CD4-positive, alpha-beta T cell (primary cell): ENCODE measurements at regions not wholly inside any gene's neighbourhood (a gene's known extent, or its start where the extent isn't known, plus 50 kb on each side); places are given as distances from the start of the nearest gene placed in this dataset.

Source experiments
- ATAC-seq: fragments of 200-7000 bp; cut with Tn5 transposase; one replicate; pipeline ENCODE4 v1.10.0; 2022; ENCODE audit warnings: mild to moderate bottlenecking; ENCODE audit not compliant: poor library complexity
- CTCF ChIA-PET: fragments of 350-600 bp; sonication (Branson Sonifier 250); formaldehyde crosslinking; loops from one replicate; lab custom pipeline; 2021; ENCODE audit warnings: antibody characterized with exemption, inconsistent platforms; lab: Charles Lee
- POLR2A ChIA-PET: fragments of 350-600 bp; sonication (Branson Sonifier 250); formaldehyde crosslinking; loops from one replicate; lab custom pipeline; 2021; ENCODE audit warnings: antibody characterized with exemption, inconsistent platforms; lab: Charles Lee
- DNase-seq, 14 experiments: peaks; one replicate each; pipeline ENCODE4 v3.0.0-alpha.2; 2013 to 2020; ENCODE audit warnings: mixed read lengths in 2 of 14
- H3K27ac ChIP-seq, 2 donors: one replicate each; pipeline versions ENCODE4 v1.5.1 to v1.7.0; 2013; ENCODE audit warnings: low read length in 2 of 2, low read depth in 1 of 2, mild to moderate bottlenecking in 1 of 2
- H3K27me3 ChIP-seq, 2 experiments: 1 replicate in 1 of 2; 2 replicates in 1 of 2; pipeline versions ENCODE4 v1.6.1 to v1.7.0; 2013; ENCODE audit warnings: low read length in 2 of 2, control low read depth in 1 of 2, mild to moderate bottlenecking in 1 of 2, moderate library complexity in 1 of 2; ENCODE audit not compliant: insufficient read depth in 2 of 2, control insufficient read depth in 1 of 2
- H3K36me3 ChIP-seq: one replicate; pipeline ENCODE4 v1.6.1; 2013; ENCODE audit warnings: low read length, control low read depth; ENCODE audit not compliant: insufficient read depth
- H3K4me1 ChIP-seq: one replicate; pipeline ENCODE4 v1.6.1; 2013; ENCODE audit warnings: low read length, control low read depth; ENCODE audit not compliant: insufficient read depth
- H3K4me3 ChIP-seq: one replicate; pipeline ENCODE4 v1.5.1; 2013; ENCODE audit warnings: mild to moderate bottlenecking, low read length, moderate library complexity
- H3K9me3 ChIP-seq, 2 experiments: 1 replicate in 1 of 2; 2 replicates in 1 of 2; pipeline versions ENCODE4 v1.6.1 to v1.7.0; 2013; ENCODE audit warnings: low read length in 2 of 2, mild to moderate bottlenecking in 2 of 2, control low read depth in 1 of 2, moderate library complexity in 1 of 2; ENCODE audit not compliant: control insufficient read depth in 1 of 2, insufficient read depth in 1 of 2
- H3K27ac Mint-ChIP-seq: one replicate; pipeline ENCODE4 v1.8.0; 2020; ENCODE audit warnings: mixed read lengths
- H3K27me3 Mint-ChIP-seq: one replicate; pipeline ENCODE4 v1.8.0; 2021; ENCODE audit warnings: mixed read lengths
- H3K36me3 Mint-ChIP-seq: one replicate; pipeline ENCODE4 v1.8.0; 2021; ENCODE audit warnings: low read depth, mixed read lengths
- H3K4me1 Mint-ChIP-seq: one replicate; pipeline ENCODE4 v1.8.0; 2021; ENCODE audit warnings: low read depth, mixed read lengths
- H3K4me3 Mint-ChIP-seq: one replicate; pipeline ENCODE4 v1.8.0; 2020; ENCODE audit warnings: mild to moderate bottlenecking, mixed read lengths
- H3K9me3 Mint-ChIP-seq: one replicate; pipeline ENCODE4 v1.8.0; 2020; ENCODE audit warnings: mixed read lengths
- intact Hi-C, 2 experiments: fragments of 100-400 bp; cut with DNase I in 1 of 2; cut with micrococcal nuclease in 1 of 2; formaldehyde crosslinking; loops; one replicate each; pipeline versions ENCODE4 v1.15.1 to v1.9.0; 2023 to 2025; cut with DNase I, micrococcal nuclease
- TF ChIP-seq, protein P1 (sequence below): fragments of 200-600 bp; IDR thresholded peaks from one replicate; pipeline ENCODE4 v1.8.0; 2022; ENCODE audit warnings: antibody characterized with exemption, mild to moderate bottlenecking

- Mint-ChIP-seq H3K27ac (no peak overlapping the region), H3K9me3 (peaks cover 13% of the 10 kb centered on the region), H3K4me1 (no peaks in the 10 kb centered on the region), H3K36me3 (no peaks in the 10 kb centered on the region), H3K4me3 (no peak overlapping the region), H3K27me3 (no peaks in the 10 kb centered on the region)
- ATAC-seq, result no peak
- no peak overlapping the region for H3K4me3 ChIP-seq
- no peaks in the 10 kb centered on the region for H3K4me1 ChIP-seq
- H3K36me3 ChIP-seq, result no peaks in the 10 kb centered on the region
- H3K9me3 ChIP-seq, result no peaks in the 10 kb centered on the region
- no peak overlapping the region for H3K27ac ChIP-seq
- intact Hi-C loops, result no loop called here
- no peak for DNase-seq
- TF ChIP-seq, protein P1, sequence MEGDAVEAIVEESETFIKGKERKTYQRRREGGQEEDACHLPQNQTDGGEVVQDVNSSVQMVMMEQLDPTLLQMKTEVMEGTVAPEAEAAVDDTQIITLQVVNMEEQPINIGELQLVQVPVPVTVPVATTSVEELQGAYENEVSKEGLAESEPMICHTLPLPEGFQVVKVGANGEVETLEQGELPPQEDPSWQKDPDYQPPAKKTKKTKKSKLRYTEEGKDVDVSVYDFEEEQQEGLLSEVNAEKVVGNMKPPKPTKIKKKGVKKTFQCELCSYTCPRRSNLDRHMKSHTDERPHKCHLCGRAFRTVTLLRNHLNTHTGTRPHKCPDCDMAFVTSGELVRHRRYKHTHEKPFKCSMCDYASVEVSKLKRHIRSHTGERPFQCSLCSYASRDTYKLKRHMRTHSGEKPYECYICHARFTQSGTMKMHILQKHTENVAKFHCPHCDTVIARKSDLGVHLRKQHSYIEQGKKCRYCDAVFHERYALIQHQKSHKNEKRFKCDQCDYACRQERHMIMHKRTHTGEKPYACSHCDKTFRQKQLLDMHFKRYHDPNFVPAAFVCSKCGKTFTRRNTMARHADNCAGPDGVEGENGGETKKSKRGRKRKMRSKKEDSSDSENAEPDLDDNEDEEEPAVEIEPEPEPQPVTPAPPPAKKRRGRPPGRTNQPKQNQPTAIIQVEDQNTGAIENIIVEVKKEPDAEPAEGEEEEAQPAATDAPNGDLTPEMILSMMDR, result no peak
- ChIA-PET CTCF (no interaction called here), POLR2A (no interaction called here)
- H3K27me3 ChIP-seq, result no peaks in the 10 kb centered on the region
Observed at GRCh38 chr14:43464968-43465367, 1042.1 kb downstream of the FSCB start.

DNA sequence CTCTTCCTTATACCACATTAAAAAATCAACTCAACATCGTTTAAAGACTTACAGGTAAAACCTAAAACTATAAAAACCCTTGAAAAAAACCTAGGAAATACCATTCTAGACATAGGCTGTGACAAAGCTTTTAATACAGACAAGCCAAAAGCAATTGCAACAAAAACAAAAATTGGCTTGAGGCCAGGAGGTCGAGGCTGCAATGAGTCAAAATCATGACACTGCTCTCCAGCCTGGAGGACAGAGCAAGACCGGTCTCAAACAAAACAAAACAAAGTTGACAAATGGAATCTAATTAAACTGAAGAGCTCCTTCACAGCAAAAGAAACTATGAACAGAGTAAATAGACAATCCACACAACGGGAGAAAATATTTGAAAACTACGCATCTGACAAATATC lies 1057.8 kb downstream of the FSCB start:
- CTCF ChIA-PET, result no interaction called here

DNA sequence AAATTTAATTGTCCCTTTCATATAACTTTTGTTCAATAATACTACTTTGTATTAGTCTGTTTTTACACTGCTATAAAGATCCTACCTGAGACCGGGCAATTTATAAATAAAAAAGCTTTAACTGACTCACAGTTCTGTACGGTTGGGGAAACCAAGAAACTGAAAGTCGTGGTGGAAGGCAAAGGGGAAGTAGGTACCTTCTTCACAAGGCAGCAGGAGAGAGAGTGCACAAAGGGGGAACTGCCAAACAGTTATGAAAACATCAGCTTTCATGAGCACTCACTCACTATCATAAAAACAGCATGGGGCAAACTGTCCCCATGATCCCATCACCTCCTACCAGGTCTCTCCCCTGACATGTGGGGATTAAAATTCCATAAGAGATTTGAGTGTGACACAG lies 1069.0 kb downstream of the FSCB start:
- ChIA-PET POLR2A (no interaction called here), CTCF (no interaction called here)
- intact Hi-C loops, result no loop called here
- Mint-ChIP-seq H3K4me1 (no peaks in the 10 kb centered on the region), H3K27ac (no peak overlapping the region), H3K9me3 (peaks cover 6% of the 10 kb centered on the region), H3K36me3 (no peaks in the 10 kb centered on the region), H3K4me3 (no peak overlapping the region), H3K27me3 (no peaks in the 10 kb centered on the region)
- Histone ChIP-seq H3K27ac (no peak overlapping the region), H3K27me3 (no peaks in the 10 kb centered on the region), H3K9me3 (peaks cover 0 to 4% of the 10 kb centered on the region in 2 experiments), H3K4me3 (no peak overlapping the region), H3K4me1 (no peaks in the 10 kb centered on the region), H3K36me3 (no peaks in the 10 kb centered on the region)
- TF ChIP-seq, protein P1, result no peak
- ATAC-seq, result no peak
- no peak for DNase-seq

More for the DNA sequence above, 1057.8 kb downstream of the FSCB start:
- Histone ChIP-seq H3K27me3 (no peaks in the 10 kb centered on the region), H3K36me3 (no peaks in the 10 kb centered on the region), H3K27ac (no peak overlapping the region), H3K4me1 (no peaks in the 10 kb centered on the region), H3K4me3 (no peak overlapping the region), H3K9me3 (peaks cover under 1 to 5% of the 10 kb centered on the region in 2 experiments)
- Mint-ChIP-seq H3K27me3 (no peaks in the 10 kb centered on the region), H3K36me3 (no peaks in the 10 kb centered on the region), H3K4me1 (no peaks in the 10 kb centered on the region), H3K27ac (no peak overlapping the region), H3K4me3 (no peak overlapping the region), H3K9me3 (peaks cover 8% of the 10 kb centered on the region)
- DNase-seq, result no peak
- TF ChIP-seq, protein P1, result no peak
- intact Hi-C loops, result no loop called here
- no peak for ATAC-seq
- POLR2A ChIA-PET, result no interaction called here
